ENCODE measurements at regions not wholly inside any gene's neighbourhood (a gene's known extent, or its start where the extent isn't known, plus 50 kb on each side); places are given as distances from the start of the nearest gene placed in this dataset.

- intact Hi-C loops (cut with micrococcal nuclease), result no loop called here
- Mint-ChIP-seq H3K9me3 (no peaks in the 10 kb centered on the region), H3K27ac (no peak overlapping the region), H3K36me3 (ENCODE audit: low read depth) (no peaks in the 10 kb centered on the region), H3K27me3 (ENCODE audit: insufficient read depth) (peaks cover 6% of the 10 kb centered on the region), H3K4me1 (ENCODE audit: low read depth) (no peaks in the 10 kb centered on the region), H3K4me3 (no peak overlapping the region)
- no peak for DNase-seq (ENCODE audit: low spot score)
These were observed 92.2 kb upstream of the RAP2B start for GRCh38 chr3:153069598-153070510.

GRCh38 chr3:153070511-153070868, 91.5 kb upstream of the RAP2B start:
- intact Hi-C loops (cut with micrococcal nuclease), result no loop called here
- DNase-seq (ENCODE audit: low spot score), result no peak
- no peak overlapping the region for H3K27ac Mint-ChIP-seq
- H3K4me1 Mint-ChIP-seq (ENCODE audit: low read depth), result no peaks in the 10 kb centered on the region
- no peak overlapping the region for H3K4me3 Mint-ChIP-seq
- H3K27me3 Mint-ChIP-seq (ENCODE audit: insufficient read depth), result peaks cover 6% of the 10 kb centered on the region
- H3K9me3 Mint-ChIP-seq, result no peaks in the 10 kb centered on the region
- H3K36me3 Mint-ChIP-seq (ENCODE audit: low read depth), result no peaks in the 10 kb centered on the region

- Mint-ChIP-seq H3K27me3 (ENCODE audit: insufficient read depth) (peaks cover 3% of the 10 kb centered on the region), H3K27ac (no peak overlapping the region), H3K36me3 (ENCODE audit: low read depth) (no peaks in the 10 kb centered on the region), H3K4me3 (no peak overlapping the region), H3K4me1 (ENCODE audit: low read depth) (no peaks in the 10 kb centered on the region), H3K9me3 (no peaks in the 10 kb centered on the region)
- intact Hi-C loops (cut with micrococcal nuclease), result no loop called here
- DNase-seq (ENCODE audit: low spot score), result no peak
These were observed 89.6 kb upstream of the RAP2B start for GRCh38 chr3:153072382-153072781.

- Mint-ChIP-seq H3K4me3 (no peak overlapping the region), H3K27me3 (ENCODE audit: insufficient read depth) (peaks cover 4% of the 10 kb centered on the region), H3K27ac (no peak overlapping the region), H3K9me3 (no peaks in the 10 kb centered on the region), H3K36me3 (ENCODE audit: low read depth) (no peaks in the 10 kb centered on the region), H3K4me1 (ENCODE audit: low read depth) (no peaks in the 10 kb centered on the region)
- no peak for DNase-seq (ENCODE audit: low spot score)
- intact Hi-C loops (cut with micrococcal nuclease), result no loop called here
These were observed 89.2 kb upstream of the RAP2B start for GRCh38 chr3:153072856-153073255.

GRCh38 chr3:153073636-153074035, 88.4 kb upstream of the RAP2B start:
- H3K9me3 Mint-ChIP-seq, result no peaks in the 10 kb centered on the region
- H3K36me3 Mint-ChIP-seq (ENCODE audit: low read depth), result no peaks in the 10 kb centered on the region
- no peak for DNase-seq (ENCODE audit: low spot score)
- H3K4me1 Mint-ChIP-seq (ENCODE audit: low read depth), result no peaks in the 10 kb centered on the region
- peaks cover 8% of the 10 kb centered on the region for H3K27me3 Mint-ChIP-seq (ENCODE audit: insufficient read depth)
- no peak overlapping the region for H3K27ac Mint-ChIP-seq
- H3K4me3 Mint-ChIP-seq, result no peak overlapping the region
- intact Hi-C loops (cut with micrococcal nuclease), result no loop called here

GRCh38 chr3:153078826-153079225, 83.2 kb upstream of the RAP2B start:
- DNase-seq (ENCODE audit: low spot score), result no peak
- Mint-ChIP-seq H3K4me1 (ENCODE audit: low read depth) (no peaks in the 10 kb centered on the region), H3K36me3 (ENCODE audit: low read depth) (no peaks in the 10 kb centered on the region), H3K27ac (no peak overlapping the region), H3K9me3 (no peaks in the 10 kb centered on the region), H3K4me3 (no peak overlapping the region), H3K27me3 (ENCODE audit: insufficient read depth) (peaks cover 11% of the 10 kb centered on the region)
- intact Hi-C loops (cut with micrococcal nuclease), result no loop called here

GRCh38 chr3:153079386-153079785, 82.6 kb upstream of the RAP2B start:
- Mint-ChIP-seq H3K27ac (no peak overlapping the region), H3K4me3 (no peak overlapping the region), H3K27me3 (ENCODE audit: insufficient read depth) (peaks cover 14% of the 10 kb centered on the region), H3K4me1 (ENCODE audit: low read depth) (no peaks in the 10 kb centered on the region), H3K36me3 (ENCODE audit: low read depth) (no peaks in the 10 kb centered on the region), H3K9me3 (no peaks in the 10 kb centered on the region)
- DNase-seq (ENCODE audit: low spot score), result no peak
- intact Hi-C loops (cut with micrococcal nuclease), result no loop called here

- intact Hi-C loops (cut with micrococcal nuclease), result no loop called here
- DNase-seq (ENCODE audit: low spot score), result no peak
- no peaks in the 10 kb centered on the region for H3K9me3 Mint-ChIP-seq
- no peaks in the 10 kb centered on the region for H3K36me3 Mint-ChIP-seq (ENCODE audit: low read depth)
- no peak overlapping the region for H3K4me3 Mint-ChIP-seq
- no peak overlapping the region for H3K27ac Mint-ChIP-seq
- H3K4me1 Mint-ChIP-seq (ENCODE audit: low read depth), result no peaks in the 10 kb centered on the region
- peaks cover 15% of the 10 kb centered on the region for H3K27me3 Mint-ChIP-seq (ENCODE audit: insufficient read depth)
These were observed 81.2 kb upstream of the RAP2B start for GRCh38 chr3:153080778-153081240.

GRCh38 chr3:153084431-153084830, 77.6 kb upstream of the RAP2B start:
- Mint-ChIP-seq H3K36me3 (ENCODE audit: low read depth) (no peaks in the 10 kb centered on the region), H3K4me3 (no peak overlapping the region), H3K27ac (no peak overlapping the region), H3K9me3 (no peaks in the 10 kb centered on the region), H3K4me1 (ENCODE audit: low read depth) (no peaks in the 10 kb centered on the region), H3K27me3 (ENCODE audit: insufficient read depth) (peaks cover 15% of the 10 kb centered on the region)
- no peak for DNase-seq (ENCODE audit: low spot score)
- intact Hi-C loops (cut with micrococcal nuclease), result no loop called here

- no peak overlapping the region for H3K4me3 Mint-ChIP-seq
- H3K27ac Mint-ChIP-seq, result no peak overlapping the region
- H3K27me3 Mint-ChIP-seq (ENCODE audit: insufficient read depth), result peaks cover 16% of the 10 kb centered on the region
- no peaks in the 10 kb centered on the region for H3K36me3 Mint-ChIP-seq (ENCODE audit: low read depth)
- intact Hi-C loops (cut with micrococcal nuclease), result no loop called here
- H3K9me3 Mint-ChIP-seq, result no peaks in the 10 kb centered on the region
- peaks cover 15% of the 10 kb centered on the region for H3K4me1 Mint-ChIP-seq (ENCODE audit: low read depth)
- DNase-seq (ENCODE audit: low spot score), result no peak
These were observed 74.1 kb upstream of the RAP2B start for GRCh38 chr3:153087595-153088566.

GRCh38 chr3:153089620-153090019, 72.4 kb upstream of the RAP2B start:
- Mint-ChIP-seq H3K27ac (no peak overlapping the region), H3K4me3 (no peak overlapping the region), H3K36me3 (ENCODE audit: low read depth) (no peaks in the 10 kb centered on the region), H3K9me3 (no peaks in the 10 kb centered on the region), H3K4me1 (ENCODE audit: low read depth) (peaks cover 15% of the 10 kb centered on the region), H3K27me3 (ENCODE audit: insufficient read depth) (peaks cover 9% of the 10 kb centered on the region)
- intact Hi-C loops (cut with micrococcal nuclease), result loop anchor here (2.0 kb wide), 1 partner anchor 71 kb away; no protein-coding TSS in a partner anchor
- DNase-seq (ENCODE audit: low spot score), result no peak

- Mint-ChIP-seq H3K9me3 (no peaks in the 10 kb centered on the region), H3K4me1 (ENCODE audit: low read depth) (peaks cover 15% of the 10 kb centered on the region), H3K27me3 (ENCODE audit: insufficient read depth) (peaks cover 9% of the 10 kb centered on the region), H3K27ac (no peak overlapping the region), H3K4me3 (no peak overlapping the region), H3K36me3 (ENCODE audit: low read depth) (no peaks in the 10 kb centered on the region)
- intact Hi-C loops (cut with micrococcal nuclease), result loop anchor here (2.0 kb wide), 1 partner anchor 70 kb away; no protein-coding TSS in a partner anchor
- peak; percentile 4 for DNase-seq (ENCODE audit: low spot score)
These were observed 71.1 kb upstream of the RAP2B start for GRCh38 chr3:153090973-153091372.

GRCh38 chr3:153093629-153094028, 68.4 kb upstream of the RAP2B start:
- Mint-ChIP-seq H3K9me3 (no peaks in the 10 kb centered on the region), H3K4me1 (ENCODE audit: low read depth) (peaks cover 15% of the 10 kb centered on the region), H3K27ac (no peak overlapping the region), H3K27me3 (ENCODE audit: insufficient read depth) (peaks cover 2% of the 10 kb centered on the region), H3K4me3 (no peak overlapping the region), H3K36me3 (ENCODE audit: low read depth) (no peaks in the 10 kb centered on the region)
- intact Hi-C loops (cut with micrococcal nuclease), result no loop called here
- DNase-seq (ENCODE audit: low spot score), result no peak
